ENCODE measurements at regions not wholly inside any gene's neighbourhood (a gene's known extent, or its start where the extent isn't known, plus 50 kb on each side); places are given as distances from the start of the nearest gene placed in this dataset.

- H3K27me3 ChIP-seq = no peaks in the 10 kb centered on the region
- no peaks in the 10 kb centered on the region for H3K9me3 ChIP-seq (ENCODE audit: low read depth)
- no peaks in the 10 kb centered on the region for H3K4me1 ChIP-seq (ENCODE audit: low read depth)
- no peak for DNase-seq (ENCODE audit: low read depth in 1 of 2, low spot score in 1 of 2)
- H3K36me3 ChIP-seq = no peaks in the 10 kb centered on the region
- H3K4me3 ChIP-seq = no peak overlapping the region
- TF ChIP-seq CTCF (IDR thresholded peaks at IDR 0.05; ENCODE audit: low read depth, low read length) = no peak
- no peak overlapping the region for H3K27ac ChIP-seq
Measured at GRCh38 chr2:14385043-14385442, 247.5 kb upstream of the LRATD1 start.

GRCh38 chr2:14387332-14387731, 245.2 kb upstream of the LRATD1 start:
- Histone ChIP-seq H3K36me3 (no peaks in the 10 kb centered on the region), H3K27me3 (no peaks in the 10 kb centered on the region), H3K4me3 (no peak overlapping the region), H3K4me1 (ENCODE audit: low read depth) (no peaks in the 10 kb centered on the region), H3K27ac (no peak overlapping the region), H3K9me3 (ENCODE audit: low read depth) (no peaks in the 10 kb centered on the region)
- no peak for DNase-seq (ENCODE audit: low read depth in 1 of 2, low spot score in 1 of 2)
- TF ChIP-seq CTCF (IDR thresholded peaks at IDR 0.05; ENCODE audit: low read depth, low read length) = no peak

GRCh38 chr2:14388724-14389123, 243.8 kb upstream of the LRATD1 start:
- TF ChIP-seq CTCF (IDR thresholded peaks at IDR 0.05; ENCODE audit: low read depth, low read length) = no peak
- H3K9me3 ChIP-seq (ENCODE audit: low read depth) = no peaks in the 10 kb centered on the region

GRCh38 chr2:14396533-14397083, 235.9 kb upstream of the LRATD1 start:
- no peaks in the 10 kb centered on the region for H3K27me3 ChIP-seq
- H3K36me3 ChIP-seq = no peaks in the 10 kb centered on the region
- no peak overlapping the region for H3K27ac ChIP-seq
- no peak for TF ChIP-seq CTCF (IDR thresholded peaks at IDR 0.05; ENCODE audit: low read depth, low read length)
- no peak for DNase-seq (ENCODE audit: low read depth in 1 of 2, low spot score in 1 of 2)
- H3K9me3 ChIP-seq (ENCODE audit: low read depth) = no peaks in the 10 kb centered on the region
- no peaks in the 10 kb centered on the region for H3K4me1 ChIP-seq (ENCODE audit: low read depth)
- H3K4me3 ChIP-seq = no peak overlapping the region

More at GRCh38 chr2:14388724-14389123, 243.8 kb upstream of the LRATD1 start:
- no peaks in the 10 kb centered on the region for H3K36me3 ChIP-seq
- no peaks in the 10 kb centered on the region for H3K27me3 ChIP-seq
- no peaks in the 10 kb centered on the region for H3K4me1 ChIP-seq (ENCODE audit: low read depth)
- no peak for DNase-seq (ENCODE audit: low read depth in 1 of 2, low spot score in 1 of 2)
- H3K27ac ChIP-seq = no peak overlapping the region
- H3K4me3 ChIP-seq = no peak overlapping the region

- Histone ChIP-seq H3K4me3 (no peak overlapping the region), H3K27ac (no peak overlapping the region), H3K27me3 (no peaks in the 10 kb centered on the region), H3K36me3 (no peaks in the 10 kb centered on the region), H3K4me1 (ENCODE audit: low read depth) (no peaks in the 10 kb centered on the region), H3K9me3 (ENCODE audit: low read depth) (no peaks in the 10 kb centered on the region)
- no peak for DNase-seq (ENCODE audit: low read depth in 1 of 2, low spot score in 1 of 2)
- TF ChIP-seq CTCF (IDR thresholded peaks at IDR 0.05; ENCODE audit: low read depth, low read length) = no peak
Measured at GRCh38 chr2:14398641-14399040, 233.9 kb upstream of the LRATD1 start.

GRCh38 chr2:14401873-14402272, 230.6 kb upstream of the LRATD1 start:
- no peaks in the 10 kb centered on the region for H3K4me1 ChIP-seq (ENCODE audit: low read depth)
- DNase-seq (ENCODE audit: low read depth in 1 of 2, low spot score in 1 of 2) = no peak
- H3K9me3 ChIP-seq (ENCODE audit: low read depth) = no peaks in the 10 kb centered on the region
- H3K27ac ChIP-seq = no peak overlapping the region
- no peaks in the 10 kb centered on the region for H3K36me3 ChIP-seq
- no peaks in the 10 kb centered on the region for H3K27me3 ChIP-seq
- no peak overlapping the region for H3K4me3 ChIP-seq
- TF ChIP-seq CTCF (IDR thresholded peaks at IDR 0.05; ENCODE audit: low read depth, low read length) = no peak

Measured in cardiac muscle cell (in vitro differentiated cells and primary cell).